Hepatic stellate cell (primary cell): ENCODE measurements at regions not wholly inside any gene's neighbourhood (a gene's known extent, or its start where the extent isn't known, plus 50 kb on each side); places are given as distances from the start of the nearest gene placed in this dataset.

Source experiments
- DNase-seq: peaks from one replicate; pipeline ENCODE4 v3.0.0; 2011; ENCODE audit warnings: low spot score

- no peak for DNase-seq
These were observed 187.3 kb upstream of the SYT13 start for GRCh38 chr11:45473341-45473895.

- no peak for DNase-seq
These were observed 186.7 kb upstream of the SYT13 start for GRCh38 chr11:45472716-45473317.

DNA sequence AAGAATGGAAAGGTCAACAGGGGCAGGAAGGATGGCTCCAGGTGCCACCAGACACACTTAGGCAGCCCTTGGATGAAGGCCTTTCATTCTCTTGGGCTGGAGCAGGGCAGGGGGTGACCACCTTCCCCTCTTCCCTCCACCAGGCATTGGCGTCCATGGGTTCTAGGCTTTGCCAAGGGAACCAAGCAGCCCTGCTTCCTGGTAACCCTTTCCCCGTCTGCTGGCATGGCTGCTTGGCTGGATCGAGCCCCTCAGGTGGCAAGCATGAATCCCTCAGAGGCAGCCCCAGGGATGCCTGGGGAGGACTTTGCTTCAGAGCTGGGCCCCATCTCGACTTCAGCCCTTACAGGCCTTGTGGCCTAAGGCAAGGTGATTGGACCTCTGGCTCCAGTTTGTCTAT lies 185.1 kb upstream of the SYT13 start:
- no peak for DNase-seq

DNA sequence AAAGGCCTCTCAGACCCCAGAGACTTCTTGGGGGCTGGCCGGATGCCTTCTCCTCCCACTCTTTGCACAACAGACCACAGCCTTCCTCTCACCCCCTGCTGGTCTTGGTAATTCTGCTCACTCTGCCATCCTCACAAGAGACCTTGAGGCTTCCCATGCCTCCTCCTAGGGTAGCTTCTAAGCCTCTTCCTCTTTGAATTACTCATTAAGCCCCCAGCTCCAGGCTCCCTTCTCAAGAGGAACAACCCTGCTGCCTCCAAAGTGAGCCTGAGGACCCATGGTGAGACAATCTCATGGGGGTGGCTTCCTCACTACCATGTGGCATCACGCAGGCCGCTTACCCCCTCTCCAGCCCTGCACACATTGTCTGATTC lies 184.6 kb upstream of the SYT13 start:
- no peak for DNase-seq

DNA sequence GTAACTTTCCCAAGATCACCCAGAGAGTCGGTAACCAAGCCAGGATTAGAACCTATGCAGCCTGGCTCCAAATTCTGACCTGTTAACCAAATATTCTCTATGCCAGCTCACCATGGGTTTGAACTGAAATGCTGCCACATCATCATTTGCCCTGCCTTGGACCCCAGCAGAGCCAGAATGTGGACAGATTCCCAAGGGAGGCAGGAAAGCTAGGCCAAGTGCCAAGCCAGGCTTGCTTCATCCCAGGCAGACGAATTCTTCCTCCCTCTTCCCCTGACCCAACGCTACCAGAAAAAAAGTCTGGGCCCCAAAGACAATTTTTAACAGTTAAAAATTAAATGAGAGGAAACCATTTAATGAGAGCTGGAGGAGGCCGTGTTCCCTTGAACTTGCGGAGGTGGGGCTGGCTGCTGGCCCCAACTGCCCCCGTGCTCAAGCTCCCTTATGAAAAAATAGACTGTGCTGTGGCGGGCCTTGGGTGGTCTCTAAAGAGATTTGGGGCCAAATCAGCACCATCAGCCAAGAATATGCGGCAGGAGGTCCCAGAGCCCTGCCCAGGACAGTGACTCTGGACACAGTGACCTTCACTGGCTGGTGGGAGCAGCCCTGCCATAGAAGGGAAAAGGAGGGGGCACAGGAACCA lies 184.1 kb upstream of the SYT13 start:
- no peak for DNase-seq

DNA sequence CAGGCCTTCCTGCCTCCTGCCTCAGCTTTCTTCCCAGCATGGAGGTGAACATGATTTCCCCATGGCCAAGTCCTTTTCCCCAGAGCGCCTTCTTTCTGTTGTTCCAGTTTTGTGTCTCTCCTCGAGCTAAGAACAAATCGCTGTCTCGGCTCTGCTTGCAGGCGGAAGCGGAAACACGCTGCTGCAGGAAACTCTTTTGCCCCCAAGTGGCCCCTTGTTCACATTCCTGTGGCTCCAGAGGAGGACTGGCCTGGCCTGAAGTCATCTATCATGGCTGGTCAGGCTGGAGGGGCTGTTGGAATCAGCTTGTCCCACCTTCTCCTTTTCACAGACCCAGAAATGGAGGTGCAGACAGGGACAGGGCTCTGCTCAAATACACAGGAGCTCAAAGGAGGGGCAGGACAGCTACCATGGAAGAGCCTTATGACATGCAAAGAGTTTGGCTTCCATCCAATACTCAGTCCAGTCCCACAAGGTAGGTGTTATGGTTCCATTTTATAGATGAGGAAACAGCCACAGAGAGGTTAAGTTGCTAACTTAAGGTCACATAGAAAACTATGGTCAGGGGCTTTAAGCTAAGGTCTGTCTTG lies 182.2 kb upstream of the SYT13 start:
- no peak for DNase-seq

DNA sequence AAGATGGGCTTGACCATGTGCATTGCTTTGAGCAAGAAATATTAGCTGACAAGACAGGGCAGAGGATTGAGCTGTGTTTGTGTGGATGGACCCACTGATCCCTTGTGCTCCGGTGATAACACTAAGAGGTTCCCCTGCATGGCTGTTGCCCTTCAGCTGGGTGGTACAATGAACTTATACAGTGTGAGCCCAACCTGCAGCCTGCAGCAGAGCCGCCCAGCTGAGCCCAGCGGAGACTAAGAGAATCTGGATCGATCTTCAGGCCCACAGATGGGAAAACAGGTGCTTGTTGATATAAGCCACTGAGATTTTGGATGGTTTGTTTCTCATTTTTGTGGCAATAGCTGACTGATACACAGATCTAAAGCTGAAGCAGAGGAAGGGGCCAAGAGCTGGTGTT lies 177.4 kb upstream of the SYT13 start:
- DNase-seq, result no peak

DNA sequence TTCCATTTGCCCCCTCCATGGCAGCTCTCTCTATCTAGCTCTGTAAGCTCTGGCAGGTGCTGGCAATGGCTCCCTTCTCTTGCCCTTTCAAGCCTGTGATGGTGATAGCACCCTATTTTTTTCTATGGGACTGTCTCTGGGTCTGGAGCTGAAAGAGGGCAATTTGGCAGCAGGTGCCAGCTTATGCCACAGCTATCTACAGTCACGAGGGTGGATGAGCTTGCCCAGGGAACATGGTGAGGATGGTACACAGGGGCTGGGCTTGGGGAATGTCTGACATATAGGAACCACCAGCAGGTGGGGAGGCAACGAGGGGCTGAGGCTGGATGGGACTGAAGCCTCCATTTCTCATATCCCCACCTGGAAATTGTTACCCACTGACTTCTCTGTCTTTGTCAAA lies 175.4 kb upstream of the SYT13 start:
- DNase-seq, result no peak

- DNase-seq, result no peak
These were observed 173.3 kb upstream of the SYT13 start for GRCh38 chr11:45459491-45459890.

DNA sequence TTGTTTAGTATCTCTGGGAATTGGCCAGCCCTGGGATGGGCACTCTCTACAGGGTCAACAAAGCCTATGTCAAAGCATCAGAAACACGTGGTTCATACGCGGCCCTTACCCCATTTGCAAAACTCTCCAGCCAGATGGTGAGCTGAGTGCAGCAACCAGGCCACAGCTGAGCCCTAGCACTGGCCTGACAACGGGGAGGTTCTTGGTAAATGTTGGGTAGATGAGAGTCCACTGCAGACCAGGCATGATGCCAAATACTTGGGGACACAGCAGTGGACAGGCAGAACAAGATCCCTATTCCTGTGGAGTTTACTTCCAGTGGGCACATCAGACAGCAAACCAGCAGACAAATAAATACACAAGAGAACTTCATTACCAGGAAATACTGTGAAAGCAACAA lies 172.1 kb upstream of the SYT13 start:
- DNase-seq, result no peak

GRCh38 chr11:45457649-45458048 lies 171.5 kb upstream of the SYT13 start:
- no peak for DNase-seq

GRCh38 chr11:45456686-45457085 lies 170.5 kb upstream of the SYT13 start:
- DNase-seq, result no peak

- DNase-seq, result no peak
These were observed 169.4 kb upstream of the SYT13 start for GRCh38 chr11:45455536-45455935.

DNA sequence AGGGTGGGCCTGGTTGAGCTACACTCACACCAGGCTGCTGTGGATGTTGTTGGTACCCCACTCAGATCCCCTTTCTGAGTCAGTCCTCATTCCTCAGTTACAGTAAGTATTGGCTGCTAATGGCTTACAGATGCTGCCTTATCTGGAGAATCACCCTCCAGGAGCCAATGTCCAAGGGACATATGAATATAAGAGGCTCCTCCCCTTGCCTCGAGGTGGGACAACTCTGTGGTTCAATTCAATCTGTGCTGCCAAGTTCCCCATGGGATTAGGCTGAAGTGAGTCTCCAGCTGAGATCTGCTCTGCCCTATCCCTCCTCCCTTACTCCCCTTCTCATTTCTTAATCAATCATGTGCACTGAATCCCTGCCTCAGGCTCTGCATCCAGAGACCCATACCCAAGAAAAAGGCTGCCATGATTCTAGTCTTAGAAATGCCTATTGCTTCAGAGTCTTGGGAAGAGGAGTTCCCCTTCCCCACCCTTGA lies 168.8 kb upstream of the SYT13 start:
- no peak for DNase-seq

DNA sequence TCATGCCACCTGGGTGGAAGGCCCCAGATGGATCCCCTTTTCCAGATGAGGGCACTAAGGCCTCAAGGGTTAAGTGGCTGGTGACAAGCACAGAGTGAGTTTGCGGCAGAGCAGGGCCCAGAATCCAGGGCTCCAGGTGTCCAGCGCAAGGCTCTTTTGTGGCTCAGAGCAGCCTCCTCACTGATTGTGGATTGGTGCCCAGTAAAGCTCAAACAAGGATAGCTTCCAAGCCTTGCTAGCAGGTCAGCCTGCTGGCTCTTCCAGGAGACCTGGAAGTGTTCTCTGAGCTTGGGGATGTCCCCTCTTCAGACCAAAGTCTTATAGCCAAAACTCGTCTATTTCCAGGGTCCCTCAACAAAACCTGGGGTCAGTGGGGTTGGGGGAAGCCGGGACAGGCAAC lies 167.6 kb upstream of the SYT13 start:
- no peak for DNase-seq

GRCh38 chr11:45451766-45452440 lies 165.8 kb upstream of the SYT13 start:
- no peak for DNase-seq

DNA sequence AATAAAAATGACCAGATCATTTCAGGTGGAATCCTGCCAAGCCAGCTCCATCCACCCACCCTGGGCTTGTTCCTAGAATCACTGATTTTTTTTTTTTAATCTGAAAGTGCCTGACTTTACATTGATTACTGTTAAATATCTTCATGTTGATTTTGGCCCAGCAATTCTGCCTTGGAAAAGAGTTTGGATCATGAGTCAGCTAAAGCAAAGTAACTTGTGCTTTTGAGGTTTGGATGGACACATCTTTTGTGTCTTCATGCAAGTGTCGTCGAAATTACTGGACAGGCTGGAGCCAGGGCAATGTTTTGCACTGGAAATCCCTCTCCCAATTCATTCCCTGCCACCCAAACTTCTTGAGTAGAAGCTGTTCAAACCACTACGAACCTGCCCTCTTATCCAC lies 164.0 kb upstream of the SYT13 start:
- no peak for DNase-seq

DNA sequence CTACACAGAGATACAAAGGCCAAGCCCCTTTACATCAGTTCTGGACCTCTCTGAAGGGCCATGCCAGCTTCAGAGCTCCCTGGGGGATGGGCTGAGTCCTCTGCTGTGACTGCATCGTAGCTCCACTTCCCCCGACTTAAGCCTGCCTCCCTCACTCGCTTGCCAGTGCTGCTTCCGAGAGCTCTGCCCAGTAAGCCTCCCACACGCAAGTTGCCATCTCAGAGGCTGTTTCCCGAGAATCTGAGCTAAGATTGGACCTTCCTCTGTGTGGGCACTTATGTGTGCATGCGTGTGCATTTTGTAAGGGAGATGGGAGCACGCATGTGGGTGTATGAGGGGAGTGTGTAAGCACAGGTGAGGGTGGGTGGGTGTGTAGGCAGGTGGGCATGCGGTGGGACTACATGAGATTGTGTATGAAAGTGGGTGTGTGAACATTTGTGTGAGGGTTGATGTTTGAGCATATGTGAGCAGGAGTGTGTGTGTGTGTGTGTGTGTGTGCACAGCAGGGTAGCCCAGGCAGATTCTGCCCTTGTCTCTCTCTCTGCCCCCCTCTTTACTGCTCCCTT lies 163.0 kb upstream of the SYT13 start:
- DNase-seq, result no peak

DNA sequence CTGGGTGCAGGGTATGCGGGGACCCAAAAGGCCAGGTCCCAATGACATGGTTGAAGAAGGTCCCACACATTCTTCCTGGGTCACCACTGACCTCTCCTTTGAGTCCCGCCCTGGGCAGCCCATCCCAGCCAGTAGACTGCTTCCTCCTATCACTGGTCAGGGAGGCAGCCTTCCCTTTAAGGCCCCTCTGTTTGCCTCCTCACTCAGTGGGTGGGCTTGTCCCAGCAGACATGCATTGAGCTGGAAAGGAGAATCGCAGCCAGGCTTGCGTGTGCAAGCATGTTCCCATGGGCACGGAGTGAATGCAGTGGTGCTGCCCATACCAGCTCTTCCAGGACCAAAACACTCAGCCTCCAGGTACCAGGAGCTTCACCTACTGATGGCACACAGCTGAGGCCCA lies 162.4 kb upstream of the SYT13 start:
- no peak for DNase-seq

- no peak for DNase-seq
These were observed 160.9 kb upstream of the SYT13 start for GRCh38 chr11:45446998-45447397.

- no peak for DNase-seq
These were observed 160.3 kb upstream of the SYT13 start for GRCh38 chr11:45446434-45446833.

- no peak for DNase-seq
These were observed 158.7 kb upstream of the SYT13 start for GRCh38 chr11:45444796-45445195.

DNA sequence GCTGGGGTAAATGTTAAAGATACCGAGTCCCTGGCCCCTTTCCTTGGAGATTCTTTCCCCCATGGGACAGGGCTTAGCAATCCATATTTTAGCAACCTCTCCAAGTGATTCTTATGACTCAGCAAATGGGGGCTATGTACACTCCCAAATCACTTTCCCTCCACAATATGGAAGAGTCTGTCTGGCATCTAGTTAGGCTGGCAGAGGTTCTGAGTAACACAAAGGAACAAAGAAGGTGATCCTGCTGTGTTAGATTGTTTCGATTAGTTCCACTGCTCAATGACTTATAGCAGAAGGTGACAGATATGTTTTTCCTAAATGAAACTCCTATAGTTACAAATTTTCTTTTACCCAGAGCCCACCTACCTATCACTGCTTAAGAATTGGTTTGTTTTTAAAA lies 154.0 kb upstream of the SYT13 start:
- DNase-seq, result no peak
